ENCODE measurements at regions not wholly inside any gene's neighbourhood (a gene's known extent, or its start where the extent isn't known, plus 50 kb on each side); places are given as distances from the start of the nearest gene placed in this dataset.

- H3K27me3 ChIP-seq, result no peaks in the 10 kb centered on the region
Measured at GRCh38 chr5:103366918-103367549, 108.5 kb downstream of the MACIR start.

DNA sequence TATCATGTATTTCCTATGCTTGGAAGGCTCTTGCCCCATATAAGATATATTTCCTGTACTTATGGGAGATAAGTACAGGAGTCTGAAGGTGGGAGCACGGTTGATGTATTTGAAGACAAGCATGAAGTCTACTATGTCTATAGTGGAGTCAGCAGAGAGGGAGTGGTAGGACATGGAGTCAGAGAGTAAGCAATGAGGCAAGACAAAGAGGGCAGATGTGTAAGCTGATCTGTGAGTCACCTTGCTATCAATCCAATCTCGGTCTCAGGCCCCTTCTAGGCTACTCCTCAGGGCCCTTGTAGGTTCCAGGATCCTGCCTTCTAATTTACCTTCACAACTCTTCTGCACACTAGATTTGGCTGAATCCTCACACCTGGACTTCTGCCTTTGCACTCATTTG is 105.5 kb downstream of the MACIR start:
- H3K27ac ChIP-seq (replicated peaks in 1 of 4), result no peak overlapping the region
- H3K9me3 ChIP-seq, result no peaks in the 10 kb centered on the region
- intact Hi-C loops (cut with DNase I), result no loop called here
- no peaks in the 10 kb centered on the region for H3K27me3 ChIP-seq
- H3K4me1 ChIP-seq, result no peaks in the 10 kb centered on the region
- WGBS, result 81% methylated on average over 2 of the region's 2 CpGs
- DNase-seq (ENCODE audit: extremely low spot score), result no peak
- no peaks in the 10 kb centered on the region for H3K36me3 ChIP-seq
- no peak overlapping the region for H3K4me3 ChIP-seq
- TF ChIP-seq EP300 (IDR thresholded peaks at IDR 0.05) (no peak), POLR2A (IDR thresholded peaks at IDR 0.05; ENCODE audit: low read depth) (no peak), POLR2AphosphoS5 (IDR thresholded peaks at IDR 0.05) (no peak)
- TF ChIP-seq, protein P1, sequence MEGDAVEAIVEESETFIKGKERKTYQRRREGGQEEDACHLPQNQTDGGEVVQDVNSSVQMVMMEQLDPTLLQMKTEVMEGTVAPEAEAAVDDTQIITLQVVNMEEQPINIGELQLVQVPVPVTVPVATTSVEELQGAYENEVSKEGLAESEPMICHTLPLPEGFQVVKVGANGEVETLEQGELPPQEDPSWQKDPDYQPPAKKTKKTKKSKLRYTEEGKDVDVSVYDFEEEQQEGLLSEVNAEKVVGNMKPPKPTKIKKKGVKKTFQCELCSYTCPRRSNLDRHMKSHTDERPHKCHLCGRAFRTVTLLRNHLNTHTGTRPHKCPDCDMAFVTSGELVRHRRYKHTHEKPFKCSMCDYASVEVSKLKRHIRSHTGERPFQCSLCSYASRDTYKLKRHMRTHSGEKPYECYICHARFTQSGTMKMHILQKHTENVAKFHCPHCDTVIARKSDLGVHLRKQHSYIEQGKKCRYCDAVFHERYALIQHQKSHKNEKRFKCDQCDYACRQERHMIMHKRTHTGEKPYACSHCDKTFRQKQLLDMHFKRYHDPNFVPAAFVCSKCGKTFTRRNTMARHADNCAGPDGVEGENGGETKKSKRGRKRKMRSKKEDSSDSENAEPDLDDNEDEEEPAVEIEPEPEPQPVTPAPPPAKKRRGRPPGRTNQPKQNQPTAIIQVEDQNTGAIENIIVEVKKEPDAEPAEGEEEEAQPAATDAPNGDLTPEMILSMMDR (IDR thresholded peaks at IDR 0.05), result no peak

More at GRCh38 chr5:103366918-103367549, 108.5 kb downstream of the MACIR start:
- Histone ChIP-seq H3K4me1 (no peaks in the 10 kb centered on the region), H3K4me3 (no peak overlapping the region), H3K36me3 (no peaks in the 10 kb centered on the region), H3K27ac (replicated peaks in 1 of 4) (no peak overlapping the region), H3K9me3 (no peaks in the 10 kb centered on the region)
- no peak for DNase-seq (ENCODE audit: extremely low spot score)
- TF ChIP-seq POLR2A (IDR thresholded peaks at IDR 0.05; ENCODE audit: low read depth) (no peak), POLR2AphosphoS5 (IDR thresholded peaks at IDR 0.05) (no peak), EP300 (IDR thresholded peaks at IDR 0.05) (no peak)
- TF ChIP-seq, protein P1 (IDR thresholded peaks at IDR 0.05), result no peak
- 80% methylated on average over 8 of the region's 10 CpGs for WGBS
- intact Hi-C loops (cut with DNase I), result no loop called here

- no peaks in the 10 kb centered on the region for H3K36me3 ChIP-seq
- DNase-seq (ENCODE audit: extremely low spot score), result no peak
- intact Hi-C loops (cut with DNase I), result no loop called here
- no peaks in the 10 kb centered on the region for H3K9me3 ChIP-seq
- TF ChIP-seq POLR2AphosphoS5 (IDR thresholded peaks at IDR 0.05), result no peak
- no peak for TF ChIP-seq EP300 (IDR thresholded peaks at IDR 0.05)
- TF ChIP-seq, protein P1 (IDR thresholded peaks at IDR 0.05), result no peak
- no peak for TF ChIP-seq POLR2A (IDR thresholded peaks at IDR 0.05; ENCODE audit: low read depth)
- no peaks in the 10 kb centered on the region for H3K27me3 ChIP-seq
- no peak overlapping the region for H3K4me3 ChIP-seq
- no peak overlapping the region for H3K27ac ChIP-seq (replicated peaks in 1 of 4)
- no peaks in the 10 kb centered on the region for H3K4me1 ChIP-seq
- 77% methylated on average over 3 of the region's 3 CpGs for WGBS
Measured at GRCh38 chr5:103362211-103362610, 103.6 kb downstream of the MACIR start.

DNA sequence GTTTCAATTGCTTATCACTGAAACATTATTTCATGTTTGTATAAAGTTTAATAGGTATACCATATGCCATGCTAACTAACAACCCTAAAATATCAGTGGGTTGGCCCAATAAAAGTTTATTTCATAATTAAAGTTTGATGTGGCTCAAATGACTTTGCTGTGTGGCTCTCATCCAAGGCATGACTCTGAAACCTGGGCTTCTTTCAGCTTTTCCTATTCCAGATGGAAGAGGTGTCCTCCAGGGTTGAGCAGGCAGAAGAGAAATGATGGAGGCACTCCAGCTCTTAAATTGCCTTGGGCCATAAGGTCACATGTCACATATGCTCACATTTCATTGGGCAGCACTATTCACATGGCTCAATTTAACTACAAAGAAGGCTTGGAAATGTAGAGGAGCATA is 101.9 kb downstream of the MACIR start:
- intact Hi-C loops (cut with DNase I), result no loop called here
- H3K27me3 ChIP-seq, result no peaks in the 10 kb centered on the region
- DNase-seq (ENCODE audit: extremely low spot score), result no peak
- H3K9me3 ChIP-seq, result no peaks in the 10 kb centered on the region
- H3K36me3 ChIP-seq, result no peaks in the 10 kb centered on the region
- no peak overlapping the region for H3K27ac ChIP-seq (replicated peaks in 1 of 4)
- no peak overlapping the region for H3K4me3 ChIP-seq
- TF ChIP-seq POLR2A (IDR thresholded peaks at IDR 0.05; ENCODE audit: low read depth), result no peak
- TF ChIP-seq POLR2AphosphoS5 (IDR thresholded peaks at IDR 0.05), result no peak
- TF ChIP-seq, protein P1 (IDR thresholded peaks at IDR 0.05), result no peak
- TF ChIP-seq EP300 (IDR thresholded peaks at IDR 0.05), result no peak
- H3K4me1 ChIP-seq, result peaks cover 0 to 3% (median 1%) of the 10 kb centered on the region in 4 donors

All from esophagus muscularis mucosa (tissue), 4 donors.